GM06990 (cell line): ENCODE measurements at regions not wholly inside any gene's neighbourhood (a gene's known extent, or its start where the extent isn't known, plus 50 kb on each side); places are given as distances from the start of the nearest gene placed in this dataset.

Experiments
- DNase-seq: peaks from one replicate; pipeline ENCODE4 v3.0.0-alpha.2; 2011; ENCODE audit not compliant: insufficient read length; ENCODE audit errors: extremely low read depth
- H3K27me3 ChIP-seq: replicated peaks from 2 replicates; pipeline ENCODE4 v1.6.0; 2011; ENCODE audit warnings: low read length; ENCODE audit not compliant: control insufficient read depth, insufficient read depth
- H3K36me3 ChIP-seq: 2 replicates; pipeline ENCODE4 v1.5.1; 2011; ENCODE audit warnings: low read length; ENCODE audit not compliant: control insufficient read depth, insufficient read depth
- H3K4me3 ChIP-seq: replicated peaks from 2 replicates; pipeline ENCODE4 v1.5.1; 2011; ENCODE audit warnings: low read depth, mild to moderate bottlenecking, control low read depth, low read length
- CTCF ChIP-seq: IDR thresholded peaks from 2 replicates; pipeline ENCODE4 v1.5.1; 2011; ENCODE audit warnings: low read length, control low read depth, mild to moderate bottlenecking, inconsistent platforms; ENCODE audit not compliant: insufficient read depth, poor library complexity, severe bottlenecking

DNA sequence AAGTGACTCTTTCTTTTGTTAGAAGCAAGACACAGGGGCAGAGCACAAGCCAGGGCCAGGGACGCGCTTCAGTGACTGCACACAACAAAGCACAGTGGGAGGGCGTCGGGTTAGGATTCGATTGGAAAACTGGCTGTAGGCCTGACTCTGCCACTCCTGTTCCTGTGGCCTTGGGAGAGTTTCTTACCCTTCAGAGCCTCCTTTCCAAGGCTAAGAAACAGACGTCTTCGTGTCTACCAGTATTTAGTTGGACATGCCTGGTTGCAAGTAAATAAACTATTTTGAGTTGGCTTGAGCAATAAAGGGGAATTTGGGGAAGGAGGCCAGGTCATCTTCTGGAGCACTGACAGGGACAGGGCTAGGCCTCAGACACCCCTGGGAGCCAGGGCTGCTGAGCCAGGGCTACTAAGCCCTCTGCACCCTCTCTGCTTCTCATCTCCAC, 549.1 kb downstream of the INSC start:
- Histone ChIP-seq H3K36me3 (no peaks in the 10 kb centered on the region), H3K4me3 (no peak overlapping the region), H3K27me3 (no peaks in the 10 kb centered on the region)
- no peak for TF ChIP-seq CTCF
- DNase-seq: no peak

DNA sequence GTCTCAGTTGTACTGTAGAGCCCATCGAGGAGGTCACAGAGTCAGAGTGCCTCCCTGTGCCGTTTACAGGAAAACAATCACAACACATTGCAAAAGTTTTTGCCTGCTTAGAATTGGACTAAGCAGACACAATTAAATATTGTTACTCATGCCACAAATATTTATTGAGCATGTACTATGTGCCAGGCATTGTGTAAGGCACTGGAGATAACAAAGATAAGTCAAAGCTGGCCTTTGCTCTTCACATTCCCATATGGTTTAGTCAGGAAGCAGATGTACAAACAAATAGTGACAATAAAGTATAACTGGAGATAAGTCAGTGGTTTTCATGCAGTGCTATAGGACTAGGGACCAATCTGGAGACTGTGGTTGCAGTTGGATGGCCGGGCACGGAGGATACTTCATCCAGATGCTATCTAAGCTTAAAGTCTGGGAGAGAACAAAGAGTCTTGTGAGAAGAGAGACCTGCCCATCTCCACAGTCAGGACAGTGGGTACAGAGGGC, 550.7 kb downstream of the INSC start:
- DNase-seq: no peak
- H3K27me3 ChIP-seq: no peaks in the 10 kb centered on the region
- H3K36me3 ChIP-seq: no peaks in the 10 kb centered on the region
- no peak overlapping the region for H3K4me3 ChIP-seq
- TF ChIP-seq CTCF: no peak

DNA sequence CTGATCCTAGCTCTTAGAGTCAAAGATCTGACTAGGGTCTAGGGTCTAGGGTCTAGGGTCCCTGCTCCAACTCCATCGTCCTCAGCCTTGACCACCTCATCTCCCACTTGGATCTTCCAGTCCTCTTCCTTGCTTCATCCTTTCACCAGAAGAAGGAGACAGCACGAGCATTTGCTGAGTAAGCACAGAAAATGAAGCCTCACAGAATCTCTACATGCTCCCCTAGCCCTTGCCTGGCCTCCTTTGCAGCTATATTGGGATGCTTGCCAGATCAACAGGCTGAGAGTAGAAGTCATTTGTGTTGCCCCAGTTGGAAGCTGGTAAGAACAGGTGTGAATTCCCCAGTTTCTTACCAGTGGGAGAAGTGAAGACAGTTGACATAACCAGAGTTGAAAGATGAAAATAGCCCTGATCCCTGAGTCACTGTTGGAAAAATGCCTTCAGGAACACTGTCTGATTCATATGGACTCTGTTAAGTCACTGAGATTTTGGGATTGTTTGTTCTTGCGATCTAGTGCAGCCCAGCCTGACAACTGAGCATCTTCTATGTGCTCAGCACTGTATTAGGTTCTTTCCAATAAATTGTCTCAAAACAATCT, 552.5 kb downstream of the INSC start:
- no peak for DNase-seq
- no peak overlapping the region for H3K4me3 ChIP-seq
- no peaks in the 10 kb centered on the region for H3K36me3 ChIP-seq
- TF ChIP-seq CTCF: no peak
- H3K27me3 ChIP-seq: no peaks in the 10 kb centered on the region

DNA sequence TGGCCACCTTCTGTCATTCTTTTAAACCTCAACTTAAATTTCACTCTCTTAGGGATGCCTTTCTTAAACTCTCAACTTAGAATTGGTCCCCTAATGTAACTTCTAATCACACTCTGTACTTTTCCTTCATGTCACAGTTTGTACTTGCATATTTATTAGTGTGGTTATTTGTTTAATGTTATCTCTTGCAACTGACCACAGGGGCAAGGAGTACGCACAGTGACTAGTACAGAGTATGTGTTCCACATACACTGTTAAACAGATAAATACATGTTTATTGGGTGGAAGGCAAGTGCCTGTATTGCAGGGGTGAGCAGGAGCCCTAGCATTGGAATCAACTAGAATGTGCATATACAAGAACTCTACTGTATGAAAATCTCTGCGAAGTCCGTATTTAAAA, 554.0 kb downstream of the INSC start:
- TF ChIP-seq CTCF: no peak
- Histone ChIP-seq H3K4me3 (no peak overlapping the region), H3K27me3 (no peaks in the 10 kb centered on the region), H3K36me3 (no peaks in the 10 kb centered on the region)
- DNase-seq: no peak

DNA sequence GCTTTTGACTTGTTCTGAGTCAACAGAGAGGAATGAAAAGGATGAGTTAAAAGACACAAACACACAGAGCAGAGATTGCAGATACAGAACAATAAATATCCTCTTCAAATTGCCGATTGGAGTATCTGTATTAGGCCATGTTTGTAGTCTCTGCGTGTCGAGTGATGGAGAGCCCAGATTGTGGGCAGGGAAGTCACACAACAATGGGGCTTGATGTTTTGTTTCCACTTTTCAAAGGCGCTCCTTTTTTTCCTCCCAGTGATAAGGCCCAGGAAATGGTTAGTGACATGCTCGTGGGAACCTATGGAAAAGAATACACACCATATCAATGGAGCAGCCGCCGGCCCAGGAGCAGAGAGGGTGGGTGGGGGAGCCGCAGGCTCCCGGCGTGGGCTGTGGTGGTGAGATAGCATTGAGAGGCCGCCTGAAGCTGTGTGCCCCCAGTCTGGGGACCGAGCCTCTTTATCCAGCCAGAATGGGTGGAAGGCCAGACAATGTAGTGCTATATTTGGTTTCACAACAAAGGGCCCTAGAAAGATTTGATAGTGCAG, 555.9 kb downstream of the INSC start:
- H3K4me3 ChIP-seq: no peak overlapping the region
- H3K36me3 ChIP-seq: no peaks in the 10 kb centered on the region
- TF ChIP-seq CTCF: no peak
- H3K27me3 ChIP-seq: no peaks in the 10 kb centered on the region
- no peak for DNase-seq
